ENCODE measurements at regions not wholly inside any gene's neighbourhood (a gene's known extent, or its start where the extent isn't known, plus 50 kb on each side); places are given as distances from the start of the nearest gene placed in this dataset.
"Not testable (repeated sequence)": the region's sequence is repeated elsewhere in the genome, so short reads cannot be mapped to it uniquely, and the experiment has no call there.

- DNase-seq: no peak
These were observed 169.5 kb downstream of the DKK1 start for GRCh38 chr10:52483587-52483986.

- no peak for DNase-seq
These were observed 170.4 kb downstream of the DKK1 start for GRCh38 chr10:52484206-52485065.

- no peak for DNase-seq
These were observed 171.4 kb downstream of the DKK1 start for GRCh38 chr10:52485462-52485861.

GRCh38 chr10:52486840-52487611 lies 172.9 kb downstream of the DKK1 start:
- DNase-seq: no peak

- no peak for DNase-seq
These were observed 174.8 kb downstream of the DKK1 start for GRCh38 chr10:52488606-52489485.

- DNase-seq: no peak
These were observed 177.3 kb downstream of the DKK1 start for GRCh38 chr10:52491246-52491995.

- DNase-seq: no peak
These were observed 185.2 kb downstream of the DKK1 start for GRCh38 chr10:52499281-52499680.

GRCh38 chr10:52500476-52500875 lies 186.4 kb downstream of the DKK1 start:
- no peak for DNase-seq

- no peak for DNase-seq
These were observed 188.2 kb downstream of the DKK1 start for GRCh38 chr10:52502237-52502636.

GRCh38 chr10:52505341-52505740 lies 191.3 kb downstream of the DKK1 start:
- DNase-seq: not testable (repeated sequence)

GRCh38 chr10:52514481-52514880 lies 200.4 kb downstream of the DKK1 start:
- DNase-seq: no peak

- DNase-seq: no peak
These were observed 202.9 kb downstream of the DKK1 start for GRCh38 chr10:52517012-52517411.

GRCh38 chr10:52523696-52524095 lies 209.6 kb downstream of the DKK1 start:
- DNase-seq: no peak

GRCh38 chr10:52525761-52526160 lies 211.7 kb downstream of the DKK1 start:
- DNase-seq: no peak

GRCh38 chr10:52526251-52526823 lies 212.3 kb downstream of the DKK1 start:
- DNase-seq: no peak

GRCh38 chr10:52532650-52533290 lies 218.7 kb downstream of the DKK1 start:
- DNase-seq: no peak

GRCh38 chr10:52533986-52534385 lies 219.9 kb downstream of the DKK1 start:
- DNase-seq: no peak

GRCh38 chr10:52539463-52539862 lies 225.4 kb downstream of the DKK1 start:
- no peak for DNase-seq

- no peak for DNase-seq
These were observed 226.5 kb downstream of the DKK1 start for GRCh38 chr10:52540479-52540984.

GRCh38 chr10:52541006-52541473 lies 227.0 kb downstream of the DKK1 start:
- no peak for DNase-seq

GRCh38 chr10:52542906-52543305 lies 228.8 kb downstream of the DKK1 start:
- no peak for DNase-seq
